Karpas-422 (cell line): ENCODE measurements at regions not wholly inside any gene's neighbourhood (a gene's known extent, or its start where the extent isn't known, plus 50 kb on each side); places are given as distances from the start of the nearest gene placed in this dataset.

Source experiments
- DNase-seq: peaks from one replicate; pipeline ENCODE4 v3.0.0-alpha.2; 2015
- H2AFZ ChIP-seq: fragments of 200-600 bp; sonication (generic); 2 replicates; pipeline ENCODE4 v1.6.1; 2014; ENCODE audit warnings: antibody characterized with exemption, low read length, mixed read lengths
- H3K27ac ChIP-seq: fragments of 200-600 bp; sonication (generic); 2 replicates; pipeline ENCODE4 v1.5.1; 2014; ENCODE audit warnings: mild to moderate bottlenecking, low read length, moderate library complexity
- H3K27me3 ChIP-seq: fragments of 200-600 bp; sonication (generic); 2 replicates; pipeline ENCODE4 v1.6.1; 2014; ENCODE audit warnings: low read length, mixed read lengths
- H3K36me3 ChIP-seq: fragments of 200-600 bp; sonication (generic); 2 replicates; pipeline ENCODE4 v1.6.1; 2014; ENCODE audit warnings: low read length, mixed read lengths; ENCODE audit not compliant: insufficient read depth
- H3K4me1 ChIP-seq: fragments of 200-600 bp; sonication (generic); 2 replicates; pipeline ENCODE4 v1.6.1; 2014; ENCODE audit warnings: mild to moderate bottlenecking, low read length, mixed read lengths
- H3K4me2 ChIP-seq: fragments of 200-600 bp; sonication (generic); 2 replicates; pipeline ENCODE4 v1.6.1; 2014; ENCODE audit warnings: low read length, low read depth, mild to moderate bottlenecking; ENCODE audit not compliant: poor library complexity, severe bottlenecking
- H3K4me3 ChIP-seq: fragments of 200-600 bp; sonication (generic); 2 replicates; pipeline ENCODE4 v1.5.1; 2014; ENCODE audit warnings: mild to moderate bottlenecking, antibody characterized with exemption, low read length, mixed read lengths
- H3K79me2 ChIP-seq: fragments of 200-600 bp; sonication (generic); 2 replicates; pipeline ENCODE4 v1.6.1; 2014; ENCODE audit warnings: mild to moderate bottlenecking, low read length, mixed read lengths
- H3K9ac ChIP-seq: fragments of 200-600 bp; sonication (generic); 2 replicates; pipeline ENCODE4 v1.6.0; 2014; ENCODE audit warnings: low read length
- H3K9me2 ChIP-seq: fragments of 200-600 bp; sonication (generic), shearing (Covaris generic); replicated peaks from 2 replicates; pipeline ENCODE4 v1.6.0; 2014; ENCODE audit warnings: mild to moderate bottlenecking, low read length, moderate library complexity; ENCODE audit not compliant: insufficient read depth
- H3K9me3 ChIP-seq: fragments of 300-700, 200-600 bp; sonication (generic); 2 replicates; pipeline ENCODE4 v1.6.1; 2014; ENCODE audit warnings: low read length, mixed read lengths
- H4K20me1 ChIP-seq: fragments of 200-600 bp; sonication (generic); 2 replicates; pipeline ENCODE4 v1.6.1; 2014; ENCODE audit warnings: mild to moderate bottlenecking, antibody characterized with exemption, low read length, low read depth; ENCODE audit not compliant: insufficient read depth

GRCh38 chr5:22970491-22970890 lies 117.3 kb upstream of the CDH12 start:
- no peak for DNase-seq
- no peaks in the 10 kb centered on the region; the same call in 1 of the 2 replicates for H3K27me3 ChIP-seq
- no peaks in the 10 kb centered on the region for H3K79me2 ChIP-seq
- no peak overlapping the region for H3K4me3 ChIP-seq
- no peak overlapping the region for H3K9ac ChIP-seq
- no peaks in the 10 kb centered on the region; the same call in 1 of the 2 replicates for H3K9me3 ChIP-seq
- H3K27ac ChIP-seq: no peak overlapping the region
- no peak overlapping the region for H2AFZ ChIP-seq
- H4K20me1 ChIP-seq: no peaks in the 10 kb centered on the region
- no peaks in the 10 kb centered on the region; the same call in 1 of the 2 replicates for H3K9me2 ChIP-seq
- peaks cover 19% of the 10 kb centered on the region for H3K4me1 ChIP-seq
- no peak overlapping the region for H3K4me2 ChIP-seq
- H3K36me3 ChIP-seq: no peaks in the 10 kb centered on the region

GRCh38 chr5:22968386-22968785 lies 115.2 kb upstream of the CDH12 start:
- no peaks in the 10 kb centered on the region for H3K79me2 ChIP-seq
- H3K9me2 ChIP-seq: no peaks in the 10 kb centered on the region; the same call in 1 of the 2 replicates

GRCh38 chr5:22965960-22966359 lies 112.8 kb upstream of the CDH12 start:
- no peak overlapping the region for H3K4me3 ChIP-seq
- no peaks in the 10 kb centered on the region for H3K79me2 ChIP-seq
- no peak overlapping the region for H3K27ac ChIP-seq
- no peak overlapping the region for H2AFZ ChIP-seq
- no peaks in the 10 kb centered on the region for H3K36me3 ChIP-seq
- no peaks in the 10 kb centered on the region for H4K20me1 ChIP-seq
- H3K27me3 ChIP-seq: no peaks in the 10 kb centered on the region; the same call in 1 of the 2 replicates
- H3K4me1 ChIP-seq: peaks cover 29% of the 10 kb centered on the region
- no peaks in the 10 kb centered on the region; the same call in 1 of the 2 replicates for H3K9me2 ChIP-seq
- peak overlapping the region; percentile 45 for H3K4me2 ChIP-seq
- peak; percentile 48 for DNase-seq
- H3K9ac ChIP-seq: no peak overlapping the region
- H3K9me3 ChIP-seq: no peaks in the 10 kb centered on the region; the same call in 1 of the 2 replicates

More at GRCh38 chr5:22968386-22968785, 115.2 kb upstream of the CDH12 start:
- no peak overlapping the region for H2AFZ ChIP-seq
- H3K9me3 ChIP-seq: no peaks in the 10 kb centered on the region; the same call in 1 of the 2 replicates
- no peak overlapping the region for H3K4me3 ChIP-seq
- no peak overlapping the region for H3K4me2 ChIP-seq
- no peaks in the 10 kb centered on the region for H4K20me1 ChIP-seq
- H3K27ac ChIP-seq: no peak overlapping the region
- H3K36me3 ChIP-seq: no peaks in the 10 kb centered on the region
- H3K9ac ChIP-seq: no peak overlapping the region
- peaks cover 29% of the 10 kb centered on the region for H3K4me1 ChIP-seq
- DNase-seq: no peak
- H3K27me3 ChIP-seq: no peaks in the 10 kb centered on the region; the same call in 1 of the 2 replicates

DNA sequence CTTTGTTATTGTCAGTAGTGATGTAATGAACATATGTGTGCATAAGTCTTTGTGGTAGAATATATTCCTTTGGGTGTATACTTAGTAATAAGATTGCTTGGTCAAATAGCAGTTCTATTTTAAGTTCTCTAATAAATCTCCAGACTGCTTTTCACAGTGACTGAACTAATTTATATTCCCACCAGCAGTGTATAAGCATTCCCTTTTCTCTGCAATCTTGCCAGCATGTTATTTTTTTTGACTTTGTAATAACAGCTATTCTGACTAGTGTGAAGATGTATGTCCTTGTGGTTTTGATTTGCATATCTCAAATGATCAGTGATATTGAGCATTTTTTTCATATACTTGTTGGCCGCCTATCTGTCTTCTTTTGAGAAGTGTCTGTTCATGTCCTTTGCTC lies 111.5 kb upstream of the CDH12 start:
- no peak for DNase-seq
- Histone ChIP-seq H3K27me3 (no peaks in the 10 kb centered on the region), H3K9me3 (no peaks in the 10 kb centered on the region; the same call in 1 of the 2 replicates), H3K4me3 (no peak overlapping the region), H3K27ac (no peak overlapping the region), H3K4me1 (peaks cover 25% of the 10 kb centered on the region), H2AFZ (no peak overlapping the region), H3K9ac (no peak overlapping the region), H3K79me2 (no peaks in the 10 kb centered on the region), H3K36me3 (no peaks in the 10 kb centered on the region), H3K4me2 (no peak overlapping the region), H3K9me2 (no peaks in the 10 kb centered on the region; the same call in 1 of the 2 replicates), H4K20me1 (no peaks in the 10 kb centered on the region)

DNA sequence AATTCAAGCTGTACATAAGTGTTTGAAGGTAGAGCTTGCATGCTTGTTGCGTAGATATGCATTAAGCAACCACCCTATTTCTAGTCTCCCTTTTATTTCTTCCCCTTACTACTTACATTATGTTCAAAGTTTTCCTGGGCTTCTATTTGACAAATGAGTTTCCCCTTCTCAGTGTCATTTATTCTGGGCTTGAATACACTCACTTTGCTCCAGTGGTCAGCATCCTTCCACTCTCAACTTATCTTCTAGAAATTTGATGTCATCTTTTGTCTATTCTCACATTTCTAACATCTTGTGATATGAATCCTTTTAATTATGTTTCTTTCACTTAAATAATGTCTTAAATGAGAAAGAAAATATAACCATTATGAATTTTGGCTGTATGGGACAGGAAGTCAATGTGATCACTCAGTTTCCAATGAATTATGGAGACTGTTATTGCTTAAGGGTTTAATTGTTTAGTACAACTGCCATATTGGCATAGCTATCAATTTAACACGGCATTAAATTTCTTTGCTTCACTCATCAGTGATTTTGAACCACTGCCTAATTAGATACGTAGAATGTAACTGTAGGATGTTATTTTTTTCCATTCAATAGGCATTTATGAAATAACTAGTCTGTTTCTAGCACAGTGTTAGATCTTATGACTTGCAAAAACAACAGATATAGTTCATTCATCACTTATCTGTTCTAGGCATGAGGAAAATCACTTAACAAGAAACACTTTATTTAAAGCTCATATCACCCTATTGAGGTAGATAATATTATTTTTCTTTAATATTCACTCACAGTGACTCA lies 105.5 kb upstream of the CDH12 start:
- Histone ChIP-seq H3K9ac (no peak overlapping the region), H4K20me1 (no peaks in the 10 kb centered on the region), H3K4me1 (no peaks in the 10 kb centered on the region), H3K9me3 (no peaks in the 10 kb centered on the region), H3K4me3 (no peak overlapping the region), H2AFZ (no peak overlapping the region), H3K79me2 (no peaks in the 10 kb centered on the region), H3K36me3 (no peaks in the 10 kb centered on the region), H3K27me3 (no peaks in the 10 kb centered on the region), H3K9me2 (no peaks in the 10 kb centered on the region), H3K27ac (no peak overlapping the region), H3K4me2 (no peak overlapping the region)
- no peak for DNase-seq

DNA sequence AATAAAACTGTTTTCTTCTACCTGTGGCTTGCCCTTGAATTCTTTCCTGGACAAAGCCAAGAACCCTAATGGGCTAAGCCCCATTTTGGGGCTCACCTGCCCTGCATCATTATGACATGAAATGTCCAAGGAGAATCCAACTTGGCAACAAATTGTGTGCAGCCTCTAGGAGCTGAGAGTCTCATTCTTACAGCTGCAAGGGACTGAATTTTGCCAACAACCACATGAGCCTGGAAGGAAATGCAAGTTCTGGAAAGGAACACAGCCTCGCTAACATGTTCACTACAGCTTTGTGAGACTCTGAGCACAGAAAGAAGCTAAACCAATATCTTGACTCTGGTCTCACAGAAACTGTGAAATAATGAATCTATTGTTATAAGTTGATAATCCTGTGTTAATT lies 94.8 kb upstream of the CDH12 start:
- Histone ChIP-seq H3K27me3 (no peaks in the 10 kb centered on the region), H3K9ac (no peak overlapping the region), H2AFZ (no peak overlapping the region), H3K27ac (no peak overlapping the region), H3K4me1 (peaks cover 18% of the 10 kb centered on the region), H3K4me3 (no peak overlapping the region), H3K36me3 (no peaks in the 10 kb centered on the region), H3K79me2 (no peaks in the 10 kb centered on the region), H3K4me2 (no peak overlapping the region), H3K9me3 (no peaks in the 10 kb centered on the region), H4K20me1 (no peaks in the 10 kb centered on the region), H3K9me2 (no peaks in the 10 kb centered on the region)
- no peak for DNase-seq

- H3K36me3 ChIP-seq: no peaks in the 10 kb centered on the region
- H3K4me3 ChIP-seq: no peak overlapping the region
- no peaks in the 10 kb centered on the region for H3K9me3 ChIP-seq
- H3K9ac ChIP-seq: no peak overlapping the region
- no peaks in the 10 kb centered on the region for H3K4me1 ChIP-seq
- H3K4me2 ChIP-seq: no peak overlapping the region
- no peaks in the 10 kb centered on the region for H4K20me1 ChIP-seq
- no peak overlapping the region for H3K27ac ChIP-seq
- no peaks in the 10 kb centered on the region for H3K27me3 ChIP-seq
- no peak for DNase-seq
- H2AFZ ChIP-seq: no peak overlapping the region
- H3K9me2 ChIP-seq: no peaks in the 10 kb centered on the region; the same call in 1 of the 2 replicates
- H3K79me2 ChIP-seq: no peaks in the 10 kb centered on the region
Observed at GRCh38 chr5:22938362-22938761, 85.2 kb upstream of the CDH12 start.

DNA sequence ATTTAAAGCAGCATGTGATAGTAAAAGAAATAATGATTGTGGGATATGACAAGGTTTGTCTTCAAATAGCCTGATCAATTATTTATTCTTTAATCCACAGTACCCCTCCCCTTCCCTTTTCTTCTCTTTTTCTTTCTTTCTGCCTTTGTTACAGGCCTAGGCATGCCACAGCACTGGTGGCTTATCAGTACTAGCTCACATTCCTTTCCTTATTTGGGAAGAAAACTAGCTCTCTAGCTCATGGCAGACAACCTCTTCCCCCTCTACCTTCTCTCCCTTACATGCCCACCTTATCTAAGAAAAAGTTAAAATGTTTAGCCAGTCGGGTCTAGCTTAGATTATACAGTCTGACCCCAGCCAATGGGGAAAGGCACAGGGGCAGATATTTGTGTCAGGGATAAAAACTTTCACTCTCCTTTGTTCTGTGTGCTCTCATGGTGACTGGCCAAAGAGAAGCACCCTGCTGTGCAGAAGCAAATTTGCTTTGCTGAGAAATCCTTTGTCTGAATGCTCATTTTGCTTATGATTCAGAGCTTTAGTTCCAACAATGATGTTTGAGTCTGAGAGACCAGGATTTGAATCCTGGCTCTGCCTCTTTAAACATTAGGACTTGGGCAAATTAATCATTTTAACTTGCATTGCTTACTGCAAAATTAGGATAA lies 75.8 kb upstream of the CDH12 start:
- H3K9me3 ChIP-seq: no peaks in the 10 kb centered on the region
- no peaks in the 10 kb centered on the region for H3K79me2 ChIP-seq
- H3K9ac ChIP-seq: no peak overlapping the region
- H3K27me3 ChIP-seq: no peaks in the 10 kb centered on the region
- H3K4me2 ChIP-seq: no peak overlapping the region
- no peak overlapping the region for H3K27ac ChIP-seq
- DNase-seq: no peak
- H3K4me1 ChIP-seq: no peaks in the 10 kb centered on the region
- no peak overlapping the region for H2AFZ ChIP-seq
- H3K36me3 ChIP-seq: no peaks in the 10 kb centered on the region
- no peaks in the 10 kb centered on the region for H3K9me2 ChIP-seq
- no peaks in the 10 kb centered on the region for H4K20me1 ChIP-seq
- H3K4me3 ChIP-seq: no peak overlapping the region
